Activated T-cell treated with anti-CD3 and anti-CD28 coated beads, Interleukin-2, amount 50 U/mL, for 72 hours (primary cell): ENCODE measurements at regions not wholly inside any gene's neighbourhood (a gene's known extent, or its start where the extent isn't known, plus 50 kb on each side); places are given as distances from the start of the nearest gene placed in this dataset.

Experiments
- ATAC-seq, 2 donors: fragments of 150-1000 bp; cut with Tn5 transposase; replicated peaks in 1 of 2; 2 replicates each; pipeline ENCODE4 v1.10.0; 2021; ENCODE audit warnings: moderate library complexity in 2 of 2, mild to moderate bottlenecking in 1 of 2
- DNase-seq, 2 donors: peaks; one replicate each; pipeline ENCODE4 v3.0.0; 2021 to 2022; ENCODE audit warnings: mixed read lengths in 1 of 2
- H3K27ac Mint-ChIP-seq: one replicate; pipeline ENCODE4 v1.8.0; 2022; ENCODE audit warnings: mild to moderate bottlenecking, moderate library complexity, mixed read lengths
- H3K27me3 Mint-ChIP-seq: one replicate; pipeline ENCODE4 v1.8.0; 2022; ENCODE audit warnings: low read depth, mixed read lengths
- H3K36me3 Mint-ChIP-seq, 2 donors: one replicate each; pipeline ENCODE4 v1.8.0; 2022; ENCODE audit warnings: mixed read lengths in 2 of 2, mild to moderate bottlenecking in 1 of 2; ENCODE audit not compliant: insufficient read depth in 2 of 2
- H3K4me1 Mint-ChIP-seq: one replicate; pipeline ENCODE4 v1.8.0; 2022; ENCODE audit warnings: low read depth, mixed read lengths
- H3K4me3 Mint-ChIP-seq, 2 donors: one replicate each; pipeline ENCODE4 v1.8.0; 2022; ENCODE audit warnings: mild to moderate bottlenecking in 2 of 2, mixed read lengths in 2 of 2, moderate library complexity in 2 of 2
- H3K9me3 Mint-ChIP-seq, 2 donors: one replicate each; pipeline ENCODE4 v1.8.0; 2022; ENCODE audit warnings: mixed read lengths in 2 of 2

DNA sequence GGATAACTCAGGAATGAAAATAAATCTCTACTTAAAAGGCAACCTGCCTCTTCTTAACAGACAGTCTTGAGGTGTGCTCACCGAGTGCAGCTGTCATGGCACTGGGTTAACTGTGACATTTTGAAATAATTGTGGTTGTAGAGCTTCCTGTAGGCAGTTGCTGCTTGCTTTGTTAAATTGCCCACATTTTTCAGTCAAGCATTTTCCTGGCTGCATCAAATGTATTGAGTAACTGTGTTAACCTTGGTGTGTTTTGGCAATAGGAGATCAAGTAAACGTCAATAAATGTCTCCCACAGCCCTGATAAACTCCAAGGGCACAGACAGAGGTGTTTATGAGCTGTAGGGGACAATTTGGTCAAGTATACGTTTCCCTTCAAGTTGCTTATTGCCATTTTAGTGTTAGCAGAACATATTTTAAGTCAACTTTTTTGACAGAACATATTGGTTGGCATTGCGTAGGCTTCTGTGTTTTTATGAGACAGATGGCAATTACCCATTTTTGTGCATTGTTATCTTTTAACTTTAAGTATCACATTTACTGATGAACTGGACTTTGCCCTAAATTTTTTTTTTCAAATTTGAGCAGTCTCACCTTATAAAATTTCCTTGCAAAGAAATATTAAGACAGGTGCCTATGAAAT is 527.4 kb downstream of the C4orf33 start:
- Mint-ChIP-seq H3K9me3 (peaks cover 0 to 6% of the 10 kb centered on the region in 2 donors), H3K27me3 (no peaks in the 10 kb centered on the region), H3K27ac (no peak overlapping the region), H3K36me3 (no peaks in the 10 kb centered on the region), H3K4me1 (no peaks in the 10 kb centered on the region), H3K4me3 (no peak overlapping the region)
- DNase-seq (no peak), ATAC-seq (no peak)

- H3K36me3 Mint-ChIP-seq, result no peaks in the 10 kb centered on the region
- no peaks in the 10 kb centered on the region for H3K27me3 Mint-ChIP-seq
- no peak overlapping the region for H3K27ac Mint-ChIP-seq
- no peaks in the 10 kb centered on the region for H3K4me1 Mint-ChIP-seq
- ATAC-seq (no peak), DNase-seq (peak; percentile 16 to 37)
- H3K9me3 Mint-ChIP-seq, result no peaks in the 10 kb centered on the region
- H3K4me3 Mint-ChIP-seq, result no peak overlapping the region
Observed at GRCh38 chr4:129641179-129641578, 545.2 kb downstream of the C4orf33 start.

DNA sequence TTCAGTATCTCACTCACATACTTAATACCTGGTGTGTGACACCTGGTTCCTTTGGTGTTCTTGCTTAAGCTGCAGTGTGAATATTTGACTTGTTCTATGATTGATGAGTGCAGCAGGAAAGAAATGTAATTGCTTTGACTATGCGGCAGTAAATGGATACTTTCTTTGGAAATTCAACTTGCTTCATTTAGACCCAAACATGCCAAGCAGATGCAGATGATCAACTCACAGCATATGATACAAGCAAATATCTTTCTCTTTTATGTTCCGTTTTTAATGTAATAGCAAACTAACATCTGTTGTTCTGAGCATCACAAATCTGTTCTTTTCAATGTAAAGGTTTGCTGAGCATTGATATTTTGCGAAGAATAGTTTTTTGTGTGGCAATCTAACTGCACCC is 549.5 kb downstream of the C4orf33 start:
- DNase-seq (no peak), ATAC-seq (no peak)
- no peaks in the 10 kb centered on the region for H3K9me3 Mint-ChIP-seq
- H3K27ac Mint-ChIP-seq, result no peak overlapping the region
- no peak overlapping the region for H3K4me3 Mint-ChIP-seq
- H3K27me3 Mint-ChIP-seq, result no peaks in the 10 kb centered on the region
- H3K4me1 Mint-ChIP-seq, result no peaks in the 10 kb centered on the region
- no peaks in the 10 kb centered on the region for H3K36me3 Mint-ChIP-seq

- Mint-ChIP-seq H3K4me1 (no peaks in the 10 kb centered on the region), H3K9me3 (no peaks in the 10 kb centered on the region), H3K36me3 (no peaks in the 10 kb centered on the region), H3K27ac (no peak overlapping the region), H3K27me3 (no peaks in the 10 kb centered on the region), H3K4me3 (no peak overlapping the region)
- no peak for ATAC-seq
- DNase-seq, result no peak
Observed at GRCh38 chr4:129668092-129668491, 572.1 kb downstream of the C4orf33 start.

- no peaks in the 10 kb centered on the region for H3K27me3 Mint-ChIP-seq
- ATAC-seq (no peak), DNase-seq (no peak)
- no peaks in the 10 kb centered on the region for H3K4me1 Mint-ChIP-seq
- no peak overlapping the region for H3K27ac Mint-ChIP-seq
- peaks cover 4 to 9% of the 10 kb centered on the region in 2 donors for H3K9me3 Mint-ChIP-seq
- no peak overlapping the region for H3K4me3 Mint-ChIP-seq
- H3K36me3 Mint-ChIP-seq, result peaks cover 0 to 2% of the 10 kb centered on the region in 2 donors
Observed at GRCh38 chr4:129672941-129673340, 577.0 kb downstream of the C4orf33 start.

GRCh38 chr4:129675036-129675435 is 579.1 kb downstream of the C4orf33 start:
- no peak for DNase-seq
- no peak overlapping the region for H3K4me3 Mint-ChIP-seq
- H3K27ac Mint-ChIP-seq, result no peak overlapping the region
- H3K27me3 Mint-ChIP-seq, result no peaks in the 10 kb centered on the region
- peaks cover 4 to 9% of the 10 kb centered on the region in 2 donors for H3K9me3 Mint-ChIP-seq
- H3K36me3 Mint-ChIP-seq, result peaks cover 0 to 2% of the 10 kb centered on the region in 2 donors
- no peaks in the 10 kb centered on the region for H3K4me1 Mint-ChIP-seq
- ATAC-seq, result no peak

DNA sequence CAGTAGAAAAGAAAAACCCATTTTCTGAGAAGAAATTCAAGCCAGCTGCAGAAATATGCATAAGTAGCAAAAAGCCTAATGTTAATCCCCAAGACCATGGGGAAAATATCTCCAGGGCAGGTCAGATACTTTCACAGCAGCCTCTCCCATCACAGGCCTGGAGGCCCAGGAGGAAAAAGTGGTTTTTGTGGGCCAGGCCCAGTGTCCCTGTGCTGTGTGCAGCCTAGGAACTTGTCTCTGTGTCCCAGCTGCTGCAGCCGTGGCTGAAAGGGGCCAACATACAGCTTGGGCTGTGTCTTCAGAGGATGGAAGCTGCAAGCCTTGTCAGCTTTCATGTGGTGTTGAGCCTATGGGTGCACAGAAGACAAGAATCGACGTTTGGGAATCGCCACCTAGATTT is 581.0 kb downstream of the C4orf33 start:
- H3K4me3 Mint-ChIP-seq, result no peak overlapping the region
- H3K27ac Mint-ChIP-seq, result no peak overlapping the region
- DNase-seq (no peak), ATAC-seq (no peak)
- H3K27me3 Mint-ChIP-seq, result no peaks in the 10 kb centered on the region
- H3K36me3 Mint-ChIP-seq, result peaks cover 0 to 2% of the 10 kb centered on the region in 2 donors
- peaks cover 4 to 9% of the 10 kb centered on the region in 2 donors for H3K9me3 Mint-ChIP-seq
- H3K4me1 Mint-ChIP-seq, result no peaks in the 10 kb centered on the region

- DNase-seq (no peak), ATAC-seq (no peak)
- no peaks in the 10 kb centered on the region for H3K4me1 Mint-ChIP-seq
- no peaks in the 10 kb centered on the region for H3K36me3 Mint-ChIP-seq
- no peak overlapping the region for H3K4me3 Mint-ChIP-seq
- H3K27me3 Mint-ChIP-seq, result no peaks in the 10 kb centered on the region
- peaks cover 0 to 3% of the 10 kb centered on the region in 2 donors for H3K9me3 Mint-ChIP-seq
- no peak overlapping the region for H3K27ac Mint-ChIP-seq
Observed at GRCh38 chr4:129682586-129682985, 586.6 kb downstream of the C4orf33 start.

DNA sequence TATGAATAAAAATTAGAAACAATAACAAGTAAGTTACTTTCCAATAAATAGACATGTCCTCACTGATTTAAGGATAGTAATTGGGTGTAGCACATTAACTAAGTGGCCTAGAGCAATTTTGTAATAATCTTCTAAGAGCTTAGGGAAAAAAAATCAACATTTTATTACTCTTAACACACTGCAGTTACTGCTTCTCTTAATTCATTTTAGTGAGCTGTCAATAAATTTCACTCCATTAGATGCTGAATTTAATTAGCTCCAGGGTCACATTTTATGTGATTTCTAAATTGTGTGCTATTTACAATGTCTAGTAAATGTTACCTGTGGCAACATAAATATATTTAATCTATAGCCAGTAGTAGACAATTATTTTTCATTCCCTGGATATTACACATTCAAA is 612.0 kb downstream of the C4orf33 start:
- Mint-ChIP-seq H3K36me3 (no peaks in the 10 kb centered on the region), H3K27ac (no peak overlapping the region), H3K27me3 (no peaks in the 10 kb centered on the region), H3K9me3 (no peaks in the 10 kb centered on the region), H3K4me1 (no peaks in the 10 kb centered on the region), H3K4me3 (no peak overlapping the region)
- DNase-seq (no peak), ATAC-seq (no peak)

GRCh38 chr4:129708784-129709183 is 612.8 kb downstream of the C4orf33 start:
- no peak overlapping the region for H3K4me3 Mint-ChIP-seq
- no peaks in the 10 kb centered on the region for H3K27me3 Mint-ChIP-seq
- H3K9me3 Mint-ChIP-seq, result no peaks in the 10 kb centered on the region
- H3K36me3 Mint-ChIP-seq, result no peaks in the 10 kb centered on the region
- ATAC-seq (no peak), DNase-seq (no peak)
- H3K4me1 Mint-ChIP-seq, result no peaks in the 10 kb centered on the region
- H3K27ac Mint-ChIP-seq, result no peak overlapping the region

DNA sequence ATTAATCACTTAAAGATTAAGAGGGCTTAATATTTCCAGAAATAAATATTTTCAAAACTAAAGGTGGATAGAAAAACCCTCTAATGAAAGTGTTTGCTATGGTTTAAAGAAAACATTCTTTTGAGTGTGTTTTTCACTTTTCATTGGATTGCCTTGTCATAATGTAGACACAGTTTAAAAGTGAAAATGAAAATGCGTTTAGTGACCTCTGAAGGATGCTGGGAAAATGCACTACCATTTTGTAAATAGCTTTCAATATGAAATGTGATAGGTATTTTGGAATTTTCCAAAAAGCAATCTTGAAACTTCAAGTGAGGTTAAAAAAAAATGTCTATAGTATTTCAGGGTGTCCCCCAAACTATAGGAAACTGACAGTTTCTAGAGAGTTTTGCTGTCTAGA is 642.2 kb downstream of the C4orf33 start:
- ATAC-seq, result no peak
- Mint-ChIP-seq H3K36me3 (no peaks in the 10 kb centered on the region), H3K4me1 (no peaks in the 10 kb centered on the region), H3K9me3 (peaks cover 0 to 2% of the 10 kb centered on the region in 2 donors), H3K27me3 (no peaks in the 10 kb centered on the region), H3K27ac (no peak overlapping the region), H3K4me3 (no peak overlapping the region)
- no peak for DNase-seq

DNA sequence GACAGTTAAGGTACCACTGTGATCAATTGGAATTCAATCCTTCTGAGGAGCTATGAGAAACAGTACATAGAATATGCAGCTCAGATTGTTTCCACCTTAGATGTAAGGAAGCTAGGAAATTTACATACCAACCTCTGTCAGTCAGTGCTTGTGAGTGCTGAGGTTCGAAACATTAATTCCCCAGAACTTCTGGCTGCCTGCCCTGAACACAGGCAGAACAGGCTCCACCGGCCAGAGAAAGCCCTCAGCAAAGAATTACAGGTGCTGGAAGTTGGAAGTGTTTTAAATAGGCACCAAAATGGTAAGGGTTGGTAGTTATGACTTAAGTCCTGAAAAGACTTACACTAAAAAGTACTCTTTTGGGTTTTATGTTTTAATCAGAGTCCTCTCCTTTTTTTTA is 651.8 kb downstream of the C4orf33 start:
- no peak for DNase-seq
- Mint-ChIP-seq H3K9me3 (peaks cover 0 to 2% of the 10 kb centered on the region in 2 donors), H3K4me3 (no peak overlapping the region), H3K4me1 (no peaks in the 10 kb centered on the region), H3K27me3 (no peaks in the 10 kb centered on the region), H3K27ac (no peak overlapping the region), H3K36me3 (no peaks in the 10 kb centered on the region)
- ATAC-seq, result no peak

DNA sequence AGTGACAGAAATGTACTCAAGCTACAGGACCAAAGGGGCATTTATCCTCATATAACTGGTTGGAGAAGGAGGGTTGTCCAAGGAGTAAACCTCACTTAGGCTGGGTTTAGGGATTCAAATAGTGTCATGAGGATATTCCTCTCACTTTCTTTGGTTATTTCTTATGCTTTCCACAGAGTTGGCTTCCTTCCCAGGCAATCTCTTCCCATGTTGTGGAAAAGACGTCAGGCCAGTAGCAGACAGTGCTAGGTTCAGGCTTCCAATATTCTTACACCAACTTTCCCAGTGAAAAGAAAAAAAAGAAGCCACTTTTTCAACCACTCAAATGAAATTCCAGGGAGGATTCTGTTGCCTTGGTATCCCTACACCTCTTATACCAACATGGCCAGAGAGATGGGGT is 653.0 kb downstream of the C4orf33 start:
- H3K27ac Mint-ChIP-seq, result no peak overlapping the region
- no peaks in the 10 kb centered on the region for H3K27me3 Mint-ChIP-seq
- no peaks in the 10 kb centered on the region for H3K4me1 Mint-ChIP-seq
- no peak for DNase-seq
- H3K9me3 Mint-ChIP-seq, result peaks cover 0 to 2% of the 10 kb centered on the region in 2 donors
- no peaks in the 10 kb centered on the region for H3K36me3 Mint-ChIP-seq
- H3K4me3 Mint-ChIP-seq, result no peak overlapping the region
- no peak for ATAC-seq

DNA sequence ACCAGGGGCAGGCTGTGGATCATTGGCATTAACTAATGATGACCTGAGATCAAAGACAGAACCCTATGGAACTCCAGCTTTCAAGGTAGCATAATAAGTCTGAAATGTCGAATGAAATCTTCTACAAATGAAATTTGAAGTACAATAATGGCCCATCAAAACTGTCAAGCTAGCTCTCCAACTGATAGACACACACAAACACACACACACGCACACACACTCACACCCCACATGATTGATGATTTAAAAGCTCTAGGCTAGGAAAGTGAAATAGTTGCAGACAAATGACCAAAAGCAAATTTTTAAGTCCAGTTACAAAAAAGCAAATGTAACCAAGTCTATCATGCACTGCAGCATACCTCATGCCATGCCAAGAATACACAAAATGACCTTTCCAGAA is 655.7 kb downstream of the C4orf33 start:
- ATAC-seq (no peak), DNase-seq (no peak)
- Mint-ChIP-seq H3K4me1 (no peaks in the 10 kb centered on the region), H3K9me3 (peaks cover 2 to 6% of the 10 kb centered on the region in 2 donors), H3K27me3 (no peaks in the 10 kb centered on the region), H3K36me3 (no peaks in the 10 kb centered on the region), H3K27ac (no peak overlapping the region), H3K4me3 (no peak overlapping the region)
